SK-N-SH treated with all-trans-retinoic acid at 6 μM for 48 hours (cell line): ENCODE measurements at regions not wholly inside any gene's neighbourhood (a gene's known extent, or its start where the extent isn't known, plus 50 kb on each side); places are given as distances from the start of the nearest gene placed in this dataset.

Source experiments
- ATAC-seq: fragments of 200-7000 bp; cut with Tn5 transposase; 3 replicates; pipeline ENCODE4 v1.9.1; 2020; ENCODE audit warnings: mild to moderate bottlenecking, moderate library complexity
- BACH2 ChIP-seq: fragments of 250-450 bp; sonication (Bioruptor Pico); IDR thresholded peaks from 2 replicates; pipeline ENCODE4 v1.9.0; 2021; ENCODE audit warnings: mild to moderate bottlenecking, borderline replicate concordance
- CREB5 ChIP-seq: fragments of 250-450 bp; sonication (Bioruptor Pico); IDR thresholded peaks from 2 replicates; pipeline ENCODE4 v1.5.1; 2020; ENCODE audit warnings: low read depth, mild to moderate bottlenecking, moderate library complexity
- CSDC2 ChIP-seq: fragments of 250-450 bp; sonication (Bioruptor Pico); IDR thresholded peaks from 2 replicates; pipeline ENCODE4 v1.5.0; 2020; ENCODE audit warnings: mild to moderate bottlenecking, moderate library complexity
- ESRRG ChIP-seq: fragments of 250-450 bp; sonication (Bioruptor Pico); IDR thresholded peaks from 2 replicates; pipeline ENCODE4 v1.6.1; 2021; ENCODE audit warnings: mild to moderate bottlenecking
- GLIS3 ChIP-seq: fragments of 250-450 bp; sonication (Bioruptor Pico); IDR thresholded peaks from 2 replicates; pipeline ENCODE4 v1.5.0; 2020; ENCODE audit warnings: mild to moderate bottlenecking, moderate library complexity
- ISL1 ChIP-seq: fragments of 250-450 bp; sonication (Bioruptor Pico); IDR thresholded peaks from 2 replicates; pipeline ENCODE4 v2.1.2; 2022; ENCODE audit warnings: mild to moderate bottlenecking, moderate library complexity
- OSR1 ChIP-seq: fragments of 250-450 bp; sonication (Bioruptor Pico); IDR thresholded peaks from 2 replicates; pipeline ENCODE4 v1.8.0; 2022; ENCODE audit warnings: moderate library complexity, mild to moderate bottlenecking, inconsistent platforms
- PPARA ChIP-seq: fragments of 250-450 bp; sonication (Bioruptor Pico); IDR thresholded peaks from 2 replicates; pipeline ENCODE4 v1.5.0; 2020; ENCODE audit warnings: mild to moderate bottlenecking, borderline replicate concordance
- RARB ChIP-seq: fragments of 250-450 bp; sonication (Bioruptor Pico); IDR thresholded peaks from 2 replicates; pipeline ENCODE4 v1.8.0; 2021; ENCODE audit warnings: mild to moderate bottlenecking, moderate library complexity
- SNAI2 ChIP-seq: fragments of 250-450 bp; sonication (Bioruptor Pico); IDR thresholded peaks from 2 replicates; pipeline ENCODE4 v1.5.0; 2020; ENCODE audit warnings: mild to moderate bottlenecking, moderate library complexity
- TCF4 ChIP-seq: fragments of 250-450 bp; sonication (Bioruptor Pico); IDR thresholded peaks from 2 replicates; pipeline ENCODE4 v1.8.0; 2021; ENCODE audit warnings: mild to moderate bottlenecking, moderate library complexity, borderline replicate concordance
- TOX ChIP-seq: fragments of 250-450 bp; sonication (Bioruptor Pico); IDR thresholded peaks from 2 replicates; pipeline ENCODE4 v1.8.0; 2021; ENCODE audit warnings: mild to moderate bottlenecking, moderate library complexity, borderline replicate concordance
- ZC3H10 ChIP-seq: fragments of 250-450 bp; sonication (Bioruptor Pico); IDR thresholded peaks from 2 replicates; pipeline ENCODE4 v1.5.1; 2021; ENCODE audit warnings: mild to moderate bottlenecking, moderate library complexity
- ZFP3 ChIP-seq: fragments of 250-450 bp; sonication (Bioruptor Pico); IDR thresholded peaks from 2 replicates; pipeline ENCODE4 v1.5.0; 2020; ENCODE audit warnings: mild to moderate bottlenecking, moderate library complexity
- ZFP30 ChIP-seq: fragments of 450-650 bp; formaldehyde crosslinking; IDR thresholded peaks from 2 replicates; pipeline ENCODE4 v1.5.0; 2022; ENCODE audit warnings: mild to moderate bottlenecking, moderate library complexity
- ZNF565 ChIP-seq: fragments of 450-650 bp; formaldehyde crosslinking; conservative IDR thresholded peaks from 2 replicates; pipeline ENCODE4 v1.5.0; 2020; ENCODE audit warnings: low read depth, mild to moderate bottlenecking, moderate library complexity
- ZNF70 ChIP-seq: fragments of 450-650 bp; formaldehyde crosslinking; IDR thresholded peaks from 2 replicates; pipeline ENCODE4 v1.5.0; 2020; ENCODE audit warnings: mild to moderate bottlenecking, moderate library complexity
- ZNF8 ChIP-seq: fragments of 450-650 bp; formaldehyde crosslinking; IDR thresholded peaks from 2 replicates; pipeline ENCODE4 v1.5.0; 2020; ENCODE audit warnings: mild to moderate bottlenecking, moderate library complexity
- TF ChIP-seq, protein P1 (sequence below): fragments of 250-450 bp; sonication (Bioruptor Pico); IDR thresholded peaks from 2 replicates; pipeline ENCODE4 v1.5.0; 2020; ENCODE audit warnings: mild to moderate bottlenecking, moderate library complexity
- TF ChIP-seq, protein P2 (sequence below): fragments of 250-450 bp; sonication (Bioruptor Pico); IDR thresholded peaks from 2 replicates; pipeline ENCODE4 v1.5.1; 2021; ENCODE audit warnings: mild to moderate bottlenecking, moderate library complexity
- TF ChIP-seq, protein P3 (sequence below): fragments of 250-450 bp; sonication (Bioruptor Pico); IDR thresholded peaks from 2 replicates; pipeline ENCODE4 v1.8.0; 2021; ENCODE audit warnings: low read depth, mild to moderate bottlenecking, moderate library complexity, borderline replicate concordance
- TF ChIP-seq, protein P4 (sequence below): fragments of 250-450 bp; sonication (Bioruptor Pico); IDR thresholded peaks from 2 replicates; pipeline ENCODE4 v1.8.0; 2020; ENCODE audit warnings: mild to moderate bottlenecking, moderate library complexity, borderline replicate concordance

- TF ChIP-seq TOX (CRISPR knock-in tag): no peak
- no peak for TF ChIP-seq ZNF565 (CRISPR knock-in tag)
- TF ChIP-seq, protein P1, sequence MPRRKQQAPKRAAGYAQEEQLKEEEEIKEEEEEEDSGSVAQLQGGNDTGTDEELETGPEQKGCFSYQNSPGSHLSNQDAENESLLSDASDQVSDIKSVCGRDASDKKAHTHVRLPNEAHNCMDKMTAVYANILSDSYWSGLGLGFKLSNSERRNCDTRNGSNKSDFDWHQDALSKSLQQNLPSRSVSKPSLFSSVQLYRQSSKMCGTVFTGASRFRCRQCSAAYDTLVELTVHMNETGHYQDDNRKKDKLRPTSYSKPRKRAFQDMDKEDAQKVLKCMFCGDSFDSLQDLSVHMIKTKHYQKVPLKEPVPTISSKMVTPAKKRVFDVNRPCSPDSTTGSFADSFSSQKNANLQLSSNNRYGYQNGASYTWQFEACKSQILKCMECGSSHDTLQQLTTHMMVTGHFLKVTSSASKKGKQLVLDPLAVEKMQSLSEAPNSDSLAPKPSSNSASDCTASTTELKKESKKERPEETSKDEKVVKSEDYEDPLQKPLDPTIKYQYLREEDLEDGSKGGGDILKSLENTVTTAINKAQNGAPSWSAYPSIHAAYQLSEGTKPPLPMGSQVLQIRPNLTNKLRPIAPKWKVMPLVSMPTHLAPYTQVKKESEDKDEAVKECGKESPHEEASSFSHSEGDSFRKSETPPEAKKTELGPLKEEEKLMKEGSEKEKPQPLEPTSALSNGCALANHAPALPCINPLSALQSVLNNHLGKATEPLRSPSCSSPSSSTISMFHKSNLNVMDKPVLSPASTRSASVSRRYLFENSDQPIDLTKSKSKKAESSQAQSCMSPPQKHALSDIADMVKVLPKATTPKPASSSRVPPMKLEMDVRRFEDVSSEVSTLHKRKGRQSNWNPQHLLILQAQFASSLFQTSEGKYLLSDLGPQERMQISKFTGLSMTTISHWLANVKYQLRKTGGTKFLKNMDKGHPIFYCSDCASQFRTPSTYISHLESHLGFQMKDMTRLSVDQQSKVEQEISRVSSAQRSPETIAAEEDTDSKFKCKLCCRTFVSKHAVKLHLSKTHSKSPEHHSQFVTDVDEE (CRISPR knock-in tag): no peak
- no peak for TF ChIP-seq ZC3H10 (CRISPR knock-in tag)
Measured at GRCh38 chr20:56865055-56865454, 235.9 kb downstream of the TFAP2C start (continued).

GRCh38 chr20:56867128-56867527 lies 238.0 kb downstream of the TFAP2C start:
- TF ChIP-seq ISL1 (CRISPR knock-in tag) (no peak), CSDC2 (CRISPR knock-in tag) (no peak), BACH2 (CRISPR knock-in tag) (no peak), TOX (CRISPR knock-in tag) (no peak)
- TF ChIP-seq, protein P2, sequence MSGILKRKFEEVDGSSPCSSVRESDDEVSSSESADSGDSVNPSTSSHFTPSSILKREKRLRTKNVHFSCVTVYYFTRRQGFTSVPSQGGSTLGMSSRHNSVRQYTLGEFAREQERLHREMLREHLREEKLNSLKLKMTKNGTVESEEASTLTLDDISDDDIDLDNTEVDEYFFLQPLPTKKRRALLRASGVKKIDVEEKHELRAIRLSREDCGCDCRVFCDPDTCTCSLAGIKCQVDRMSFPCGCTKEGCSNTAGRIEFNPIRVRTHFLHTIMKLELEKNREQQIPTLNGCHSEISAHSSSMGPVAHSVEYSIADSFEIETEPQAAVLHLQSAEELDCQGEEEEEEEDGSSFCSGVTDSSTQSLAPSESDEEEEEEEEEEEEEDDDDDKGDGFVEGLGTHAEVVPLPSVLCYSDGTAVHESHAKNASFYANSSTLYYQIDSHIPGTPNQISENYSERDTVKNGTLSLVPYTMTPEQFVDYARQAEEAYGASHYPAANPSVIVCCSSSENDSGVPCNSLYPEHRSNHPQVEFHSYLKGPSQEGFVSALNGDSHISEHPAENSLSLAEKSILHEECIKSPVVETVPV (CRISPR knock-in tag): no peak
- ATAC-seq: no peak

GRCh38 chr20:56868746-56869145 lies 239.6 kb downstream of the TFAP2C start:
- no peak for TF ChIP-seq GLIS3
- no peak for TF ChIP-seq SNAI2 (CRISPR knock-in tag)
- TF ChIP-seq ZNF8: no peak
- no peak for TF ChIP-seq ZNF565 (CRISPR knock-in tag)
- TF ChIP-seq ZC3H10 (CRISPR knock-in tag): no peak
- TF ChIP-seq, protein P1 (CRISPR knock-in tag): no peak
- no peak for TF ChIP-seq ZFP30
- TF ChIP-seq TOX (CRISPR knock-in tag): no peak
- TF ChIP-seq, protein P3, sequence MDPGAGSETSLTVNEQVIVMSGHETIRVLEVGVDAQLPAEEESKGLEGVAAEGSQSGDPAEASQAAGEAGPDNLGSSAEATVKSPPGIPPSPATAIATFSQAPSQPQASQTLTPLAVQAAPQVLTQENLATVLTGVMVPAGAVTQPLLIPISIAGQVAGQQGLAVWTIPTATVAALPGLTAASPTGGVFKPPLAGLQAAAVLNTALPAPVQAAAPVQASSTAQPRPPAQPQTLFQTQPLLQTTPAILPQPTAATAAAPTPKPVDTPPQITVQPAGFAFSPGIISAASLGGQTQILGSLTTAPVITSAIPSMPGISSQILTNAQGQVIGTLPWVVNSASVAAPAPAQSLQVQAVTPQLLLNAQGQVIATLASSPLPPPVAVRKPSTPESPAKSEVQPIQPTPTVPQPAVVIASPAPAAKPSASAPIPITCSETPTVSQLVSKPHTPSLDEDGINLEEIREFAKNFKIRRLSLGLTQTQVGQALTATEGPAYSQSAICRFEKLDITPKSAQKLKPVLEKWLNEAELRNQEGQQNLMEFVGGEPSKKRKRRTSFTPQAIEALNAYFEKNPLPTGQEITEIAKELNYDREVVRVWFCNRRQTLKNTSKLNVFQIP (CRISPR knock-in tag): no peak
- TF ChIP-seq, protein P4, sequence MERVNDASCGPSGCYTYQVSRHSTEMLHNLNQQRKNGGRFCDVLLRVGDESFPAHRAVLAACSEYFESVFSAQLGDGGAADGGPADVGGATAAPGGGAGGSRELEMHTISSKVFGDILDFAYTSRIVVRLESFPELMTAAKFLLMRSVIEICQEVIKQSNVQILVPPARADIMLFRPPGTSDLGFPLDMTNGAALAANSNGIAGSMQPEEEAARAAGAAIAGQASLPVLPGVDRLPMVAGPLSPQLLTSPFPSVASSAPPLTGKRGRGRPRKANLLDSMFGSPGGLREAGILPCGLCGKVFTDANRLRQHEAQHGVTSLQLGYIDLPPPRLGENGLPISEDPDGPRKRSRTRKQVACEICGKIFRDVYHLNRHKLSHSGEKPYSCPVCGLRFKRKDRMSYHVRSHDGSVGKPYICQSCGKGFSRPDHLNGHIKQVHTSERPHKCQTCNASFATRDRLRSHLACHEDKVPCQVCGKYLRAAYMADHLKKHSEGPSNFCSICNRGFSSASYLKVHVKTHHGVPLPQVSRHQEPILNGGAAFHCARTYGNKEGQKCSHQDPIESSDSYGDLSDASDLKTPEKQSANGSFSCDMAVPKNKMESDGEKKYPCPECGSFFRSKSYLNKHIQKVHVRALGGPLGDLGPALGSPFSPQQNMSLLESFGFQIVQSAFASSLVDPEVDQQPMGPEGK: no peak
- TF ChIP-seq PPARA: no peak
- TF ChIP-seq ESRRG: no peak
- no peak for TF ChIP-seq CREB5 (CRISPR knock-in tag)
- no peak for TF ChIP-seq RARB (CRISPR knock-in tag)
- TF ChIP-seq BACH2 (CRISPR knock-in tag): no peak
- no peak for TF ChIP-seq ZFP3
- no peak for TF ChIP-seq TCF4 (CRISPR knock-in tag)
- TF ChIP-seq ISL1 (CRISPR knock-in tag): no peak
- no peak for TF ChIP-seq OSR1 (CRISPR knock-in tag)
- TF ChIP-seq ZNF70 (CRISPR knock-in tag): no peak
- TF ChIP-seq, all 23 proteins: peak for 0
- ATAC-seq: no peak
